GM12873 (cell line): ENCODE measurements at regions not wholly inside any gene's neighbourhood (a gene's known extent, or its start where the extent isn't known, plus 50 kb on each side); places are given as distances from the start of the nearest gene placed in this dataset.

Experiments used
- CTCF ChIP-seq: IDR thresholded peaks from 2 replicates; pipeline ENCODE4 v1.5.1; 2012; ENCODE audit warnings: low read depth, mild to moderate bottlenecking, moderate library complexity, low read length, control low read depth; ENCODE audit not compliant: insufficient read depth; ENCODE audit errors: missing control alignments

GRCh38 chr3:103873897-103874545 lies 1439.2 kb downstream of the ZPLD1 start:
- no peak for TF ChIP-seq CTCF

- no peak for TF ChIP-seq CTCF
Observed at GRCh38 chr3:103889675-103890074, 1454.9 kb downstream of the ZPLD1 start.

GRCh38 chr3:103894162-103894822 lies 1459.5 kb downstream of the ZPLD1 start:
- no peak for TF ChIP-seq CTCF

GRCh38 chr3:103899328-103899727 lies 1464.5 kb downstream of the ZPLD1 start:
- TF ChIP-seq CTCF = no peak

GRCh38 chr3:103904991-103905390 lies 1461.7 kb upstream of the ALCAM start:
- no peak for TF ChIP-seq CTCF

- TF ChIP-seq CTCF = no peak
Observed at GRCh38 chr3:103906304-103906703, 1460.4 kb upstream of the ALCAM start.

GRCh38 chr3:103906808-103907207 lies 1459.9 kb upstream of the ALCAM start:
- no peak for TF ChIP-seq CTCF
